H9 (cell line): ENCODE measurements at regions not wholly inside any gene's neighbourhood (a gene's known extent, or its start where the extent isn't known, plus 50 kb on each side); places are given as distances from the start of the nearest gene placed in this dataset.

ENCODE experiments used
- DNase-seq: peaks from one replicate; pipeline ENCODE4 v3.0.0-alpha.2; 2017
- H2AFZ ChIP-seq: one replicate; pipeline ENCODE4 v1.6.1; 2013; ENCODE audit warnings: mild to moderate bottlenecking, low read length, control low read depth, moderate library complexity
- H2AK5ac ChIP-seq: 2 replicates; pipeline ENCODE4 v1.6.1; 2013; ENCODE audit warnings: low read length, control low read depth, mixed read lengths; ENCODE audit not compliant: insufficient read length
- H2BK120ac ChIP-seq: one replicate; pipeline ENCODE4 v1.6.1; 2013; ENCODE audit warnings: low read depth, mild to moderate bottlenecking, low read length, control low read depth, inconsistent platforms; ENCODE audit not compliant: poor library complexity, severe bottlenecking
- H2BK12ac ChIP-seq: 2 replicates; pipeline ENCODE4 v1.6.1; 2013; ENCODE audit warnings: low read length, control low read depth, mixed read lengths, low read depth; ENCODE audit not compliant: insufficient read length
- H2BK15ac ChIP-seq: 2 replicates; pipeline ENCODE4 v1.6.1; 2013; ENCODE audit warnings: low read depth, low read length, control low read depth
- H2BK20ac ChIP-seq: one replicate; pipeline ENCODE4 v1.6.1; 2013; ENCODE audit warnings: low read depth, mild to moderate bottlenecking, low read length, control low read depth, inconsistent platforms; ENCODE audit not compliant: poor library complexity, severe bottlenecking
- H2BK5ac ChIP-seq: 2 replicates; pipeline ENCODE4 v1.6.1; 2013; ENCODE audit warnings: low read length, control low read depth, mixed read lengths; ENCODE audit not compliant: insufficient read length
- H3K14ac ChIP-seq: 2 replicates; pipeline ENCODE4 v1.6.1; 2013; ENCODE audit warnings: low read length, control low read depth; ENCODE audit not compliant: insufficient read depth
- H3K18ac ChIP-seq: 2 replicates; pipeline ENCODE4 v1.6.1; 2013; ENCODE audit warnings: low read depth, mild to moderate bottlenecking, mixed read lengths, low read length, control low read depth; ENCODE audit not compliant: insufficient read length
- H3K23ac ChIP-seq: 2 replicates; pipeline ENCODE4 v1.6.1; 2013; ENCODE audit warnings: low read length, control low read depth, mixed read lengths, low read depth; ENCODE audit not compliant: insufficient read length
- H3K23me2 ChIP-seq: 2 replicates; pipeline ENCODE4 v1.6.1; 2013; ENCODE audit warnings: low read depth, mild to moderate bottlenecking, mixed read lengths, low read length, control low read depth; ENCODE audit not compliant: insufficient read length, poor library complexity, severe bottlenecking
- H3K27ac ChIP-seq: 2 replicates; pipeline ENCODE4 v1.5.1; 2013; ENCODE audit warnings: low read length, control low read depth, mixed read lengths, low read depth; ENCODE audit not compliant: insufficient read length
- H3K27me3 ChIP-seq: 2 replicates; pipeline ENCODE4 v1.6.1; 2013; ENCODE audit warnings: low read length, control low read depth, inconsistent platforms; ENCODE audit not compliant: insufficient read depth
- H3K4ac ChIP-seq: 2 replicates; pipeline ENCODE4 v1.6.1; 2013; ENCODE audit warnings: low read depth, mild to moderate bottlenecking, control low read depth, inconsistent platforms, low read length, moderate library complexity
- H3K4me1 ChIP-seq: 2 replicates; pipeline ENCODE4 v1.6.1; 2013; ENCODE audit warnings: low read length, control low read depth, inconsistent platforms; ENCODE audit not compliant: insufficient read depth
- H3K4me2 ChIP-seq: 2 replicates; pipeline ENCODE4 v1.6.1; 2013; ENCODE audit warnings: low read length, control low read depth, mixed read lengths; ENCODE audit not compliant: insufficient read length, insufficient read depth
- H3K56ac ChIP-seq: 2 replicates; pipeline ENCODE4 v1.6.1; 2013; ENCODE audit warnings: low read depth, mild to moderate bottlenecking, mixed read lengths, low read length, control low read depth; ENCODE audit not compliant: insufficient read length
- H3K79me1 ChIP-seq: 2 replicates; pipeline ENCODE4 v1.6.1; 2013; ENCODE audit warnings: low read depth, mild to moderate bottlenecking, moderate library complexity, low read length, control low read depth, inconsistent platforms; ENCODE audit not compliant: insufficient read depth, poor library complexity, severe bottlenecking
- H3K79me2 ChIP-seq: 2 replicates; pipeline ENCODE4 v1.6.1; 2013; ENCODE audit warnings: low read length, control low read depth, inconsistent platforms; ENCODE audit not compliant: insufficient read depth
- H3K9ac ChIP-seq: 2 replicates; pipeline ENCODE4 v1.6.1; 2013; ENCODE audit warnings: low read length, control low read depth, mixed read lengths; ENCODE audit not compliant: insufficient read length; ENCODE audit errors: extremely low read depth
- H3K9me3 ChIP-seq: one replicate; pipeline ENCODE4 v1.6.1; 2013; ENCODE audit warnings: low read depth, low read length, inconsistent platforms; ENCODE audit not compliant: control insufficient read depth
- H3T11ph ChIP-seq: one replicate; pipeline ENCODE4 v1.6.1; 2013; ENCODE audit warnings: mild to moderate bottlenecking, low read length, control low read depth, inconsistent platforms
- H4K20me1 ChIP-seq: one replicate; pipeline ENCODE4 v1.6.1; 2013; ENCODE audit not compliant: control insufficient read depth, insufficient read length, insufficient read depth
- H4K5ac ChIP-seq: 2 replicates; pipeline ENCODE4 v1.6.1; 2013; ENCODE audit warnings: low read depth, mild to moderate bottlenecking, mixed read lengths, low read length, control low read depth; ENCODE audit not compliant: insufficient read length
- H4K8ac ChIP-seq: replicated peaks from 2 replicates; pipeline ENCODE4 v1.6.1; 2013; ENCODE audit warnings: low read length, control low read depth, mixed read lengths, low read depth; ENCODE audit not compliant: insufficient read length
- H4K91ac ChIP-seq: 2 replicates; pipeline ENCODE4 v1.6.1; 2013; ENCODE audit warnings: low read depth, mild to moderate bottlenecking, moderate library complexity, mixed read lengths, low read length, control low read depth; ENCODE audit not compliant: insufficient read length
- H3K27ac Mint-ChIP-seq, 3 experiments: 2 replicates in 2 of 3; 3 replicates in 1 of 3; pipeline ENCODE4 v1.8.0; 2020 to 2021; ENCODE audit warnings: mixed read lengths in 3 of 3, mild to moderate bottlenecking in 1 of 3, moderate library complexity in 1 of 3
- H3K27me3 Mint-ChIP-seq: 2 replicates; pipeline ENCODE4 v1.8.0; 2021; ENCODE audit warnings: low read depth, mild to moderate bottlenecking, moderate library complexity, mixed read lengths
- H3K36me3 Mint-ChIP-seq, 3 experiments: 2 replicates in 2 of 3; 3 replicates in 1 of 3; pipeline ENCODE4 v1.8.0; 2020 to 2021; ENCODE audit warnings: low read depth in 3 of 3, mixed read lengths in 3 of 3; ENCODE audit not compliant: insufficient read depth in 1 of 3
- H3K4me1 Mint-ChIP-seq, 2 experiments: 2 replicates each; pipeline ENCODE4 v1.8.0; 2020; ENCODE audit warnings: mixed read lengths in 2 of 2
- H3K4me3 Mint-ChIP-seq, 2 experiments: 2 replicates in 1 of 2; 3 replicates in 1 of 2; pipeline ENCODE4 v1.8.0; 2020 to 2021; ENCODE audit warnings: mild to moderate bottlenecking in 2 of 2, mixed read lengths in 2 of 2, moderate library complexity in 1 of 2
- H3K9me3 Mint-ChIP-seq, 2 experiments: 2 replicates in 1 of 2; 3 replicates in 1 of 2; pipeline ENCODE4 v1.8.0; 2020; ENCODE audit warnings: mild to moderate bottlenecking in 2 of 2, mixed read lengths in 2 of 2, moderate library complexity in 1 of 2
- CTCF ChIP-seq: fragments of 200-600 bp; sonication (generic); conservative IDR thresholded peaks from 3 replicates; pipeline ENCODE4 v1.8.0; 2021; ENCODE audit warnings: antibody characterized with exemption, mild to moderate bottlenecking

GRCh38 chr11:23058656-23059055 lies 198.4 kb upstream of the CCDC179 start:
- no peaks in the 10 kb centered on the region for H3K79me2 ChIP-seq
- TF ChIP-seq CTCF, result no peak
- no peaks in the 10 kb centered on the region for H3K4me1 ChIP-seq
- no peak overlapping the region for H2BK20ac ChIP-seq
- no peak overlapping the region for H2BK12ac ChIP-seq
- no peaks in the 10 kb centered on the region for H3K27me3 ChIP-seq
- no peak overlapping the region for H3K4me2 ChIP-seq
- H3K9me3 ChIP-seq, result no peaks in the 10 kb centered on the region
- no peak overlapping the region for H2BK120ac ChIP-seq
- Mint-ChIP-seq H3K4me3 (no peak overlapping the region), H3K27ac (no peak overlapping the region), H3K9me3 (no peaks in the 10 kb centered on the region), H3K27me3 (no peaks in the 10 kb centered on the region), H3K4me1 (no peaks in the 10 kb centered on the region), H3K36me3 (no peaks in the 10 kb centered on the region)
- H4K5ac ChIP-seq, result no peak overlapping the region
- H2AFZ ChIP-seq, result no peak overlapping the region
- no peak overlapping the region for H3K14ac ChIP-seq
- no peak overlapping the region for H3K23ac ChIP-seq
- H3K79me1 ChIP-seq, result no peaks in the 10 kb centered on the region
- H4K91ac ChIP-seq, result no peak overlapping the region
- no peak overlapping the region for H2AK5ac ChIP-seq
- no peak overlapping the region for H4K8ac ChIP-seq
- no peak overlapping the region for H3T11ph ChIP-seq
- no peak overlapping the region for H3K4ac ChIP-seq
- no peak overlapping the region for H3K56ac ChIP-seq
- no peak overlapping the region for H3K9ac ChIP-seq
- H3K23me2 ChIP-seq, result no peaks in the 10 kb centered on the region
- DNase-seq, result no peak
- H2BK15ac ChIP-seq, result no peak overlapping the region
- H2BK5ac ChIP-seq, result no peak overlapping the region
- no peak overlapping the region for H3K27ac ChIP-seq
- no peak overlapping the region for H3K18ac ChIP-seq
- H4K20me1 ChIP-seq, result no peaks in the 10 kb centered on the region
